ENCODE measurements at regions not wholly inside any gene's neighbourhood (a gene's known extent, or its start where the extent isn't known, plus 50 kb on each side); places are given as distances from the start of the nearest gene placed in this dataset.

GRCh38 chr2:145190031-145190703, 670.2 kb upstream of the ZEB2 start:
- DNase-seq, result no peak

GRCh38 chr2:145186303-145186702, 666.4 kb upstream of the ZEB2 start:
- no peak for DNase-seq

- no peak for DNase-seq
Observed at GRCh38 chr2:145185696-145186095, 665.8 kb upstream of the ZEB2 start.

GRCh38 chr2:145184741-145185651, 665.1 kb upstream of the ZEB2 start:
- no peak for DNase-seq

GRCh38 chr2:145169285-145169684, 649.4 kb upstream of the ZEB2 start:
- DNase-seq, result no peak

GRCh38 chr2:145168091-145168490, 648.2 kb upstream of the ZEB2 start:
- DNase-seq, result no peak

GRCh38 chr2:145166731-145167302, 646.9 kb upstream of the ZEB2 start:
- DNase-seq, result no peak

GRCh38 chr2:145161656-145162055, 641.7 kb upstream of the ZEB2 start:
- no peak for DNase-seq

GRCh38 chr2:145160855-145161254, 640.9 kb upstream of the ZEB2 start:
- no peak for DNase-seq

GRCh38 chr2:145159676-145160075, 639.8 kb upstream of the ZEB2 start:
- no peak for DNase-seq

- DNase-seq, result no peak
Observed at GRCh38 chr2:145157741-145158591, 638.0 kb upstream of the ZEB2 start.

GRCh38 chr2:145157036-145157675, 637.2 kb upstream of the ZEB2 start:
- no peak for DNase-seq

- no peak for DNase-seq
Observed at GRCh38 chr2:145156199-145156598, 636.3 kb upstream of the ZEB2 start.

GRCh38 chr2:145155196-145155595, 635.3 kb upstream of the ZEB2 start:
- DNase-seq, result no peak

- DNase-seq, result no peak
Observed at GRCh38 chr2:145154731-145155130, 634.8 kb upstream of the ZEB2 start.

- no peak for DNase-seq
Observed at GRCh38 chr2:145146691-145147090, 626.8 kb upstream of the ZEB2 start.

GRCh38 chr2:145144131-145144728, 624.3 kb upstream of the ZEB2 start:
- no peak for DNase-seq

- no peak for DNase-seq
Observed at GRCh38 chr2:145141981-145142380, 622.1 kb upstream of the ZEB2 start.

GRCh38 chr2:145140658-145141057, 620.7 kb upstream of the ZEB2 start:
- no peak for DNase-seq

GRCh38 chr2:145138626-145139025, 618.7 kb upstream of the ZEB2 start:
- no peak for DNase-seq

GRCh38 chr2:145137901-145138300, 618.0 kb upstream of the ZEB2 start:
- no peak for DNase-seq

- no peak for DNase-seq
Observed at GRCh38 chr2:145137211-145137610, 617.3 kb upstream of the ZEB2 start.

Data from T-helper 2 cell (primary cell).